CD4-positive, alpha-beta T cell treated with Interleukin-17A for 1 hour (primary cell): ENCODE measurements at regions not wholly inside any gene's neighbourhood (a gene's known extent, or its start where the extent isn't known, plus 50 kb on each side); places are given as distances from the start of the nearest gene placed in this dataset.
"Not testable (repeated sequence)": the region's sequence is repeated elsewhere in the genome, so short reads cannot be mapped to it uniquely, and the experiment has no call there.

ENCODE experiments used
- DNase-seq: peaks from one replicate; pipeline ENCODE4 v3.0.0-alpha.2; 2020

GRCh38 chr13:46498650-46499049 is 54.3 kb upstream of the LRCH1 start:
- DNase-seq = no peak

GRCh38 chr13:46496086-46496485 is 56.9 kb upstream of the LRCH1 start:
- DNase-seq = no peak

GRCh38 chr13:46495651-46496050 is 57.3 kb upstream of the LRCH1 start:
- no peak for DNase-seq

- no peak for DNase-seq
Observed at GRCh38 chr13:46495066-46495465, 57.9 kb upstream of the LRCH1 start.

- peak; percentile 42 for DNase-seq
Observed at GRCh38 chr13:46492946-46493345, 60.0 kb upstream of the LRCH1 start.

GRCh38 chr13:46491641-46492040 is 61.3 kb upstream of the LRCH1 start:
- no peak for DNase-seq

- not testable (repeated sequence) for DNase-seq
Observed at GRCh38 chr13:46490713-46491112, 62.3 kb upstream of the LRCH1 start.

- DNase-seq = no peak
Observed at GRCh38 chr13:46490129-46490528, 62.8 kb upstream of the LRCH1 start.

- no peak for DNase-seq
Observed at GRCh38 chr13:46489586-46490023, 63.4 kb upstream of the LRCH1 start.

- DNase-seq = no peak
Observed at GRCh38 chr13:46487748-46488147, 65.2 kb upstream of the LRCH1 start.

GRCh38 chr13:46486270-46486669 is 66.7 kb upstream of the LRCH1 start:
- no peak for DNase-seq

- DNase-seq = no peak
Observed at GRCh38 chr13:46484561-46484960, 68.4 kb upstream of the LRCH1 start.

- no peak for DNase-seq
Observed at GRCh38 chr13:46481166-46481565, 71.8 kb upstream of the LRCH1 start.

- no peak for DNase-seq
Observed at GRCh38 chr13:46480131-46480530, 72.8 kb upstream of the LRCH1 start.

GRCh38 chr13:46479691-46480090 is 73.3 kb upstream of the LRCH1 start:
- DNase-seq = no peak

GRCh38 chr13:46479283-46479682 is 73.7 kb upstream of the LRCH1 start:
- DNase-seq = no peak

GRCh38 chr13:46478651-46479050 is 74.3 kb upstream of the LRCH1 start:
- no peak for DNase-seq

- DNase-seq = no peak
Observed at GRCh38 chr13:46476174-46476573, 76.8 kb upstream of the LRCH1 start.

GRCh38 chr13:46475541-46475991 is 77.4 kb upstream of the LRCH1 start:
- no peak for DNase-seq

- DNase-seq = no peak
Observed at GRCh38 chr13:46473806-46474205, 79.2 kb upstream of the LRCH1 start.

GRCh38 chr13:46472384-46472783 is 80.6 kb upstream of the LRCH1 start:
- no peak for DNase-seq

- not testable (repeated sequence) for DNase-seq
Observed at GRCh38 chr13:46469699-46470098, 82.6 kb upstream of the RUBCNL start.

GRCh38 chr13:46468570-46469463 is 81.8 kb upstream of the RUBCNL start:
- no peak for DNase-seq

- not testable (repeated sequence) for DNase-seq
Observed at GRCh38 chr13:46467694-46468093, 80.6 kb upstream of the RUBCNL start.

- DNase-seq = not testable (repeated sequence)
Observed at GRCh38 chr13:46466074-46466473, 79.0 kb upstream of the RUBCNL start.
